SK-N-SH treated with all-trans-retinoic acid at 6 μM for 48 hours (cell line): ENCODE measurements at regions not wholly inside any gene's neighbourhood (a gene's known extent, or its start where the extent isn't known, plus 50 kb on each side); places are given as distances from the start of the nearest gene placed in this dataset.

Experiments used
- ATAC-seq: fragments of 200-7000 bp; cut with Tn5 transposase; 3 replicates; pipeline ENCODE4 v1.9.1; 2020; ENCODE audit warnings: mild to moderate bottlenecking, moderate library complexity
- ARNTL ChIP-seq: fragments of 450-650 bp; formaldehyde crosslinking; IDR thresholded peaks from 2 replicates; pipeline ENCODE4 v1.5.0; 2020; ENCODE audit warnings: low read depth, mild to moderate bottlenecking, moderate library complexity, borderline replicate concordance
- BACH2 ChIP-seq: fragments of 250-450 bp; sonication (Bioruptor Pico); IDR thresholded peaks from 2 replicates; pipeline ENCODE4 v1.9.0; 2021; ENCODE audit warnings: mild to moderate bottlenecking, borderline replicate concordance
- CSDC2 ChIP-seq: fragments of 250-450 bp; sonication (Bioruptor Pico); IDR thresholded peaks from 2 replicates; pipeline ENCODE4 v1.5.0; 2020; ENCODE audit warnings: mild to moderate bottlenecking, moderate library complexity
- ESRRG ChIP-seq: fragments of 250-450 bp; sonication (Bioruptor Pico); IDR thresholded peaks from 2 replicates; pipeline ENCODE4 v1.6.1; 2021; ENCODE audit warnings: mild to moderate bottlenecking
- GLIS3 ChIP-seq: fragments of 250-450 bp; sonication (Bioruptor Pico); IDR thresholded peaks from 2 replicates; pipeline ENCODE4 v1.5.0; 2020; ENCODE audit warnings: mild to moderate bottlenecking, moderate library complexity
- ISL1 ChIP-seq: fragments of 250-450 bp; sonication (Bioruptor Pico); IDR thresholded peaks from 2 replicates; pipeline ENCODE4 v2.1.2; 2022; ENCODE audit warnings: mild to moderate bottlenecking, moderate library complexity
- OSR1 ChIP-seq: fragments of 250-450 bp; sonication (Bioruptor Pico); IDR thresholded peaks from 2 replicates; pipeline ENCODE4 v1.8.0; 2022; ENCODE audit warnings: moderate library complexity, mild to moderate bottlenecking, inconsistent platforms
- PPARA ChIP-seq: fragments of 250-450 bp; sonication (Bioruptor Pico); IDR thresholded peaks from 2 replicates; pipeline ENCODE4 v1.5.0; 2020; ENCODE audit warnings: mild to moderate bottlenecking, borderline replicate concordance
- RARB ChIP-seq: fragments of 250-450 bp; sonication (Bioruptor Pico); IDR thresholded peaks from 2 replicates; pipeline ENCODE4 v1.8.0; 2021; ENCODE audit warnings: mild to moderate bottlenecking, moderate library complexity
- SNAI2 ChIP-seq: fragments of 250-450 bp; sonication (Bioruptor Pico); IDR thresholded peaks from 2 replicates; pipeline ENCODE4 v1.5.0; 2020; ENCODE audit warnings: mild to moderate bottlenecking, moderate library complexity
- TCF4 ChIP-seq: fragments of 250-450 bp; sonication (Bioruptor Pico); IDR thresholded peaks from 2 replicates; pipeline ENCODE4 v1.8.0; 2021; ENCODE audit warnings: mild to moderate bottlenecking, moderate library complexity, borderline replicate concordance
- TOX ChIP-seq: fragments of 250-450 bp; sonication (Bioruptor Pico); IDR thresholded peaks from 2 replicates; pipeline ENCODE4 v1.8.0; 2021; ENCODE audit warnings: mild to moderate bottlenecking, moderate library complexity, borderline replicate concordance
- ZFP3 ChIP-seq: fragments of 250-450 bp; sonication (Bioruptor Pico); IDR thresholded peaks from 2 replicates; pipeline ENCODE4 v1.5.0; 2020; ENCODE audit warnings: mild to moderate bottlenecking, moderate library complexity
- ZFP30 ChIP-seq: fragments of 450-650 bp; formaldehyde crosslinking; IDR thresholded peaks from 2 replicates; pipeline ENCODE4 v1.5.0; 2022; ENCODE audit warnings: mild to moderate bottlenecking, moderate library complexity
- ZNF565 ChIP-seq: fragments of 450-650 bp; formaldehyde crosslinking; conservative IDR thresholded peaks from 2 replicates; pipeline ENCODE4 v1.5.0; 2020; ENCODE audit warnings: low read depth, mild to moderate bottlenecking, moderate library complexity
- ZNF70 ChIP-seq: fragments of 450-650 bp; formaldehyde crosslinking; IDR thresholded peaks from 2 replicates; pipeline ENCODE4 v1.5.0; 2020; ENCODE audit warnings: mild to moderate bottlenecking, moderate library complexity
- TF ChIP-seq, protein P1 (sequence below): fragments of 250-450 bp; sonication (Bioruptor Pico); IDR thresholded peaks from 2 replicates; pipeline ENCODE4 v1.8.0; 2020; ENCODE audit warnings: mild to moderate bottlenecking, moderate library complexity, borderline replicate concordance
- TF ChIP-seq, protein P2 (sequence below): fragments of 250-450 bp; sonication (Bioruptor Pico); IDR thresholded peaks from 2 replicates; pipeline ENCODE4 v1.5.1; 2020; ENCODE audit warnings: low read depth, mild to moderate bottlenecking, moderate library complexity
- TF ChIP-seq, protein P3 (sequence below): fragments of 250-450 bp; sonication (Bioruptor Pico); IDR thresholded peaks from 2 replicates; pipeline ENCODE4 v1.5.1; 2021; ENCODE audit warnings: mild to moderate bottlenecking, moderate library complexity

DNA sequence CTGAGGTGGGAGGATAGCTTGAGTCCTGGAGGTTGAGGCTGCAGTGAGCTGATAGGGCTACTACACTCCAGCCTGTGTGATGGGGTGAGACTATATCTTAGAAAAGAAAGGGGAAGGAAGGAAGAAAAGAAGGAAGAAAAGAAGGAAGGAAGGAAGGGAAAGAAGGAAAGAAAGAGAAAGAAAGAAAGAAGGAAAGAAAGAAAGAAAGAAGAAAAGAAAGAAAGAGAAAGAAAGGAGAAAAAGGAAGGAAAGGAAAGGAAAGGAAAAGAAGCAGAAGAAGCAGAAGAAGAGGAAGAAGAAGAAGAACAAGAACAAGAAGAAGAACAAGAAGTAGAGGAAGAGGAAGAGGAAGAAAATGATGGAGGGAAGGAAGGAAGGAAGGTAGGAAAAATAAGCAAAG is 1130.2 kb upstream of the MAP3K7 start (continued):
- no peak for TF ChIP-seq ISL1 (CRISPR knock-in tag)
- TF ChIP-seq, protein P1, sequence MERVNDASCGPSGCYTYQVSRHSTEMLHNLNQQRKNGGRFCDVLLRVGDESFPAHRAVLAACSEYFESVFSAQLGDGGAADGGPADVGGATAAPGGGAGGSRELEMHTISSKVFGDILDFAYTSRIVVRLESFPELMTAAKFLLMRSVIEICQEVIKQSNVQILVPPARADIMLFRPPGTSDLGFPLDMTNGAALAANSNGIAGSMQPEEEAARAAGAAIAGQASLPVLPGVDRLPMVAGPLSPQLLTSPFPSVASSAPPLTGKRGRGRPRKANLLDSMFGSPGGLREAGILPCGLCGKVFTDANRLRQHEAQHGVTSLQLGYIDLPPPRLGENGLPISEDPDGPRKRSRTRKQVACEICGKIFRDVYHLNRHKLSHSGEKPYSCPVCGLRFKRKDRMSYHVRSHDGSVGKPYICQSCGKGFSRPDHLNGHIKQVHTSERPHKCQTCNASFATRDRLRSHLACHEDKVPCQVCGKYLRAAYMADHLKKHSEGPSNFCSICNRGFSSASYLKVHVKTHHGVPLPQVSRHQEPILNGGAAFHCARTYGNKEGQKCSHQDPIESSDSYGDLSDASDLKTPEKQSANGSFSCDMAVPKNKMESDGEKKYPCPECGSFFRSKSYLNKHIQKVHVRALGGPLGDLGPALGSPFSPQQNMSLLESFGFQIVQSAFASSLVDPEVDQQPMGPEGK (CRISPR knock-in tag) = no peak

DNA sequence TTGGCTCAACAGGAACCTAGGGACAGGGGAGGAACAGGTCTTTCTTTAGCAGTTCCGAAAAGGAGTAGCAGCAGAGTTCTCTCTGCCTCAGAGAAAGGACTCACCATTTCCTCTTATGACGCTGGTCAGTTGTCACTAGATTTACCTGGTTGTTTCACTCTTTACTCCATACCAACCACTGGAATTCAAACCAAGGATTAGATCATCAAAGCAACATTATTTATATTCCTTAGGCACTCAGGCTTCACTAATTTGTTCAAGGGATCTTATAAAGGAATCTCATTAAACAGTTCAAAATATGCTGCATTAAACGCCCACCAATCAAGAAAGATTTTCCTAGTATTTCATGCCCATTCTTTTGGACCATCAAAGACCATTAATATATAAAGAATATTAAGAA is 1129.5 kb upstream of the MAP3K7 start:
- no peak for ATAC-seq

DNA sequence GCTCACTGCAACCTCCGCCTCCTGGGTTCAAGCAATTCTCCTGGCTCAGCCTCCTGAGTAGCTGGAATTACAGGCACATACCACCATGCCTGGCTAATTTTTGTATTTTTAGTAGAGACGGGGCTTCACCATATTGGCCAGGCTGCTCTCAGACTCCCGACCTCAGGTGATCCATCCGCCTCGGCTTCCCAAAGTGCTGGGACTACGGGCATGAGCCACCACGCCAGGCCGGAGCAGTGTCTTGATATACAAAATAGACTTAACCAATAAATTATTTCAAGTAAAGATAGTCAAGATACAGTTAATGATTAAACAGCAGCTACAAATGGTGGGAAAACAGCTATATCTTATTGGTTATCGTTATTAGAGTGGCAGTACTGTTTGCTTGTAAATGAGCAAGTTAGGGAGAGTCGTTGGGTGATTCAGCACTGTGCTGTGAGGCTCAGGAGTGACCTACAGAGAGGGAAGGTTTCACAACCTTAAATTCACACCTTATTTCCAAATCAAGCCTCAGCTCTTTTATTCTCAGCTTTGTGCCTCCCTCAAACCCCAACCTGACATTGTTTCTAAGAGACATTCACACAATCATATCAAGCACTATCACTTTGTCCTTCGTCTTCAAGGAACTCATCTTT is 1128.4 kb upstream of the MAP3K7 start:
- TF ChIP-seq, protein P2, sequence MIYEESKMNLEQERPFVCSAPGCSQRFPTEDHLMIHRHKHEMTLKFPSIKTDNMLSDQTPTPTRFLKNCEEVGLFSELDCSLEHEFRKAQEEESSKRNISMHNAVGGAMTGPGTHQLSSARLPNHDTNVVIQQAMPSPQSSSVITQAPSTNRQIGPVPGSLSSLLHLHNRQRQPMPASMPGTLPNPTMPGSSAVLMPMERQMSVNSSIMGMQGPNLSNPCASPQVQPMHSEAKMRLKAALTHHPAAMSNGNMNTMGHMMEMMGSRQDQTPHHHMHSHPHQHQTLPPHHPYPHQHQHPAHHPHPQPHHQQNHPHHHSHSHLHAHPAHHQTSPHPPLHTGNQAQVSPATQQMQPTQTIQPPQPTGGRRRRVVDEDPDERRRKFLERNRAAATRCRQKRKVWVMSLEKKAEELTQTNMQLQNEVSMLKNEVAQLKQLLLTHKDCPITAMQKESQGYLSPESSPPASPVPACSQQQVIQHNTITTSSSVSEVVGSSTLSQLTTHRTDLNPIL = no peak
- TF ChIP-seq, all 23 proteins: peak for 0
- ATAC-seq = no peak

More for the DNA sequence above, 1129.5 kb upstream of the MAP3K7 start:
- TF ChIP-seq ZFP3 (CRISPR knock-in tag) (no peak), ZFP30 (CRISPR knock-in tag) (no peak), GLIS3 (CRISPR knock-in tag) (no peak), ARNTL (CRISPR knock-in tag) (no peak), TCF4 (CRISPR knock-in tag) (no peak), TOX (no peak), CSDC2 (CRISPR knock-in tag) (no peak), SNAI2 (CRISPR knock-in tag) (no peak), ISL1 (CRISPR knock-in tag) (no peak), BACH2 (CRISPR knock-in tag) (no peak), RARB (CRISPR knock-in tag) (no peak), ZNF565 (CRISPR knock-in tag) (no peak)
- TF ChIP-seq, protein P3, sequence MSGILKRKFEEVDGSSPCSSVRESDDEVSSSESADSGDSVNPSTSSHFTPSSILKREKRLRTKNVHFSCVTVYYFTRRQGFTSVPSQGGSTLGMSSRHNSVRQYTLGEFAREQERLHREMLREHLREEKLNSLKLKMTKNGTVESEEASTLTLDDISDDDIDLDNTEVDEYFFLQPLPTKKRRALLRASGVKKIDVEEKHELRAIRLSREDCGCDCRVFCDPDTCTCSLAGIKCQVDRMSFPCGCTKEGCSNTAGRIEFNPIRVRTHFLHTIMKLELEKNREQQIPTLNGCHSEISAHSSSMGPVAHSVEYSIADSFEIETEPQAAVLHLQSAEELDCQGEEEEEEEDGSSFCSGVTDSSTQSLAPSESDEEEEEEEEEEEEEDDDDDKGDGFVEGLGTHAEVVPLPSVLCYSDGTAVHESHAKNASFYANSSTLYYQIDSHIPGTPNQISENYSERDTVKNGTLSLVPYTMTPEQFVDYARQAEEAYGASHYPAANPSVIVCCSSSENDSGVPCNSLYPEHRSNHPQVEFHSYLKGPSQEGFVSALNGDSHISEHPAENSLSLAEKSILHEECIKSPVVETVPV (CRISPR knock-in tag) = no peak

DNA sequence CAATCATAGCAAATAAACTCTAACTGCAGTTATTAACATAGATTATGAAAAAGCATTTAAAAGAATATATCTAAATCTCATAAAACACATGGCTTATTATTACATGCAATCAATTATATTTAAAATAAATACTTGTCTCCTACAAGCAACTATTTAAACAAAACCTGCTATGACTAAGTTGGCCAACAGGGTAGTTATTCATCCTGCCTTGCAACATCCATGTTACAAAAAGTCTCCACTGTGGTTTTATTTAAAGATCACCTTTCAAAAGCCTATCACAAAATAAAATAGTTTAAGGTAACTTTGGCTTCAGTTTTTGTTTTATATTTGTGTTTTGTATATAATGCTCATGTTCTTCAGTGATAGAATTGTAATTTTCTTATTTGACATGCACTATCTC is 1127.0 kb upstream of the MAP3K7 start:
- TF ChIP-seq ZFP30 (CRISPR knock-in tag) (no peak), ZNF565 (CRISPR knock-in tag) (no peak), TCF4 (CRISPR knock-in tag) (no peak), ESRRG (CRISPR knock-in tag) (no peak), OSR1 (CRISPR knock-in tag) (no peak), PPARA (CRISPR knock-in tag) (no peak), ISL1 (CRISPR knock-in tag) (no peak), TOX (no peak), ZNF70 (CRISPR knock-in tag) (no peak), SNAI2 (CRISPR knock-in tag) (no peak), RARB (CRISPR knock-in tag) (no peak), BACH2 (CRISPR knock-in tag) (no peak), GLIS3 (CRISPR knock-in tag) (no peak)
- TF ChIP-seq, protein P3 (CRISPR knock-in tag) = no peak
- TF ChIP-seq, protein P1 (CRISPR knock-in tag) = no peak
- ATAC-seq = no peak
